Central memory CD8-positive, alpha-beta T cell (primary cell): ENCODE measurements at regions not wholly inside any gene's neighbourhood (a gene's known extent, or its start where the extent isn't known, plus 50 kb on each side); places are given as distances from the start of the nearest gene placed in this dataset.
"Not testable (repeated sequence)": the region's sequence is repeated elsewhere in the genome, so short reads cannot be mapped to it uniquely, and the experiment has no call there.

Experiments used
- ATAC-seq: fragments of 150-1000 bp; cut with Tn5 transposase; replicated peaks from 2 replicates; pipeline ENCODE4 v1.10.0; 2022; ENCODE audit warnings: mild to moderate bottlenecking, moderate FRiP score, moderate number of reproducible peaks; ENCODE audit not compliant: poor library complexity, severe bottlenecking; ENCODE audit errors: extremely low read depth
- DNase-seq, 2 donors: peaks; one replicate each; pipeline ENCODE4 v3.0.0; 2021; ENCODE audit warnings: low spot score in 2 of 2
- H3K27ac Mint-ChIP-seq: one replicate; pipeline ENCODE4 v1.8.0; 2022; ENCODE audit warnings: low read depth, mild to moderate bottlenecking, moderate library complexity, mixed read lengths
- H3K27me3 Mint-ChIP-seq: one replicate; pipeline ENCODE4 v1.8.0; 2022; ENCODE audit warnings: mixed read lengths
- H3K36me3 Mint-ChIP-seq: one replicate; pipeline ENCODE4 v1.8.0; 2022; ENCODE audit warnings: mild to moderate bottlenecking, moderate library complexity, mixed read lengths; ENCODE audit not compliant: insufficient read depth
- H3K4me1 Mint-ChIP-seq: one replicate; pipeline ENCODE4 v1.8.0; 2022; ENCODE audit warnings: mixed read lengths
- H3K4me3 Mint-ChIP-seq: one replicate; pipeline ENCODE4 v1.8.0; 2022; ENCODE audit warnings: mild to moderate bottlenecking, moderate library complexity, mixed read lengths
- H3K9me3 Mint-ChIP-seq: one replicate; pipeline ENCODE4 v1.8.0; 2022; ENCODE audit warnings: mixed read lengths

GRCh38 chr6:147677647-147678046 lies 169.2 kb downstream of the SAMD5 start:
- H3K4me1 Mint-ChIP-seq = no peaks in the 10 kb centered on the region
- H3K4me3 Mint-ChIP-seq = no peak overlapping the region
- H3K36me3 Mint-ChIP-seq = no peaks in the 10 kb centered on the region
- H3K9me3 Mint-ChIP-seq = peaks cover 13% of the 10 kb centered on the region
- ATAC-seq (no peak), DNase-seq (no peak)
- H3K27ac Mint-ChIP-seq = no peak overlapping the region
- H3K27me3 Mint-ChIP-seq = no peaks in the 10 kb centered on the region

GRCh38 chr6:147678253-147678652 lies 169.8 kb downstream of the SAMD5 start:
- H3K4me3 Mint-ChIP-seq = no peak overlapping the region
- ATAC-seq = no peak
- H3K36me3 Mint-ChIP-seq = no peaks in the 10 kb centered on the region
- peaks cover 13% of the 10 kb centered on the region for H3K9me3 Mint-ChIP-seq
- H3K27me3 Mint-ChIP-seq = no peaks in the 10 kb centered on the region
- no peak overlapping the region for H3K27ac Mint-ChIP-seq
- no peak for DNase-seq
- H3K4me1 Mint-ChIP-seq = no peaks in the 10 kb centered on the region

GRCh38 chr6:147684906-147685305 lies 176.4 kb downstream of the SAMD5 start:
- Mint-ChIP-seq H3K27ac (no peak overlapping the region), H3K36me3 (no peaks in the 10 kb centered on the region), H3K27me3 (no peaks in the 10 kb centered on the region), H3K4me3 (no peak overlapping the region), H3K4me1 (no peaks in the 10 kb centered on the region), H3K9me3 (no peaks in the 10 kb centered on the region)
- ATAC-seq (no peak), DNase-seq (no peak)

GRCh38 chr6:147689398-147689797 lies 180.9 kb downstream of the SAMD5 start:
- no peak overlapping the region for H3K27ac Mint-ChIP-seq
- H3K4me1 Mint-ChIP-seq = no peaks in the 10 kb centered on the region
- no peak for DNase-seq
- H3K27me3 Mint-ChIP-seq = no peaks in the 10 kb centered on the region
- H3K4me3 Mint-ChIP-seq = no peak overlapping the region
- no peaks in the 10 kb centered on the region for H3K36me3 Mint-ChIP-seq
- no peaks in the 10 kb centered on the region for H3K9me3 Mint-ChIP-seq
- no peak for ATAC-seq

- no peak overlapping the region for H3K4me3 Mint-ChIP-seq
These were observed 183.0 kb downstream of the SAMD5 start for GRCh38 chr6:147691446-147691845.

GRCh38 chr6:147693181-147693580 lies 184.7 kb downstream of the SAMD5 start:
- H3K9me3 Mint-ChIP-seq = no peaks in the 10 kb centered on the region
- no peak for ATAC-seq
- H3K36me3 Mint-ChIP-seq = no peaks in the 10 kb centered on the region
- H3K4me3 Mint-ChIP-seq = no peak overlapping the region
- DNase-seq = no peak
- no peaks in the 10 kb centered on the region for H3K27me3 Mint-ChIP-seq
- H3K27ac Mint-ChIP-seq = no peak overlapping the region
- no peaks in the 10 kb centered on the region for H3K4me1 Mint-ChIP-seq

More at GRCh38 chr6:147691446-147691845, 183.0 kb downstream of the SAMD5 start:
- Mint-ChIP-seq H3K4me1 (no peaks in the 10 kb centered on the region), H3K9me3 (no peaks in the 10 kb centered on the region), H3K27ac (no peak overlapping the region), H3K36me3 (no peaks in the 10 kb centered on the region), H3K27me3 (no peaks in the 10 kb centered on the region)
- ATAC-seq (no peak), DNase-seq (no peak)

- H3K4me3 Mint-ChIP-seq, H3K4me1 Mint-ChIP-seq, ATAC-seq, DNase-seq, H3K27me3 Mint-ChIP-seq, H3K27ac Mint-ChIP-seq, H3K9me3 Mint-ChIP-seq, H3K36me3 Mint-ChIP-seq: not testable (repeated sequence)
These were observed 186.1 kb downstream of the SAMD5 start for GRCh38 chr6:147694556-147694955.

GRCh38 chr6:147695819-147696218 lies 187.3 kb downstream of the SAMD5 start:
- no peaks in the 10 kb centered on the region for H3K4me1 Mint-ChIP-seq
- no peaks in the 10 kb centered on the region for H3K9me3 Mint-ChIP-seq
- DNase-seq (no peak), ATAC-seq (no peak)
- H3K4me3 Mint-ChIP-seq = no peak overlapping the region
- H3K36me3 Mint-ChIP-seq = no peaks in the 10 kb centered on the region
- H3K27ac Mint-ChIP-seq = no peak overlapping the region
- H3K27me3 Mint-ChIP-seq = no peaks in the 10 kb centered on the region

- no peaks in the 10 kb centered on the region for H3K27me3 Mint-ChIP-seq
- ATAC-seq (no peak), DNase-seq (no peak)
- no peaks in the 10 kb centered on the region for H3K4me1 Mint-ChIP-seq
- H3K9me3 Mint-ChIP-seq = no peaks in the 10 kb centered on the region
- H3K36me3 Mint-ChIP-seq = no peaks in the 10 kb centered on the region
- H3K27ac Mint-ChIP-seq = no peak overlapping the region
- no peak overlapping the region for H3K4me3 Mint-ChIP-seq
These were observed 190.7 kb downstream of the SAMD5 start for GRCh38 chr6:147699140-147699539.

- DNase-seq (no peak), ATAC-seq (no peak)
- no peaks in the 10 kb centered on the region for H3K36me3 Mint-ChIP-seq
- no peak overlapping the region for H3K27ac Mint-ChIP-seq
- H3K4me1 Mint-ChIP-seq = no peaks in the 10 kb centered on the region
- no peaks in the 10 kb centered on the region for H3K27me3 Mint-ChIP-seq
- no peaks in the 10 kb centered on the region for H3K9me3 Mint-ChIP-seq
- H3K4me3 Mint-ChIP-seq = no peak overlapping the region
These were observed 191.1 kb downstream of the SAMD5 start for GRCh38 chr6:147699637-147700036.

- no peak for DNase-seq
- no peaks in the 10 kb centered on the region for H3K4me1 Mint-ChIP-seq
- ATAC-seq = no peak
- no peaks in the 10 kb centered on the region for H3K36me3 Mint-ChIP-seq
- H3K4me3 Mint-ChIP-seq = no peak overlapping the region
- H3K27ac Mint-ChIP-seq = no peak overlapping the region
- no peaks in the 10 kb centered on the region for H3K27me3 Mint-ChIP-seq
- no peaks in the 10 kb centered on the region for H3K9me3 Mint-ChIP-seq
These were observed 192.1 kb downstream of the SAMD5 start for GRCh38 chr6:147700436-147701209.

- H3K4me3 Mint-ChIP-seq = no peak overlapping the region
- no peak overlapping the region for H3K27ac Mint-ChIP-seq
- ATAC-seq = no peak
- no peak for DNase-seq
- no peaks in the 10 kb centered on the region for H3K9me3 Mint-ChIP-seq
- H3K4me1 Mint-ChIP-seq = no peaks in the 10 kb centered on the region
- no peaks in the 10 kb centered on the region for H3K36me3 Mint-ChIP-seq
- H3K27me3 Mint-ChIP-seq = no peaks in the 10 kb centered on the region
These were observed 196.2 kb downstream of the SAMD5 start for GRCh38 chr6:147704691-147705090.

GRCh38 chr6:147707524-147707923 lies 199.0 kb downstream of the SAMD5 start:
- H3K4me1 Mint-ChIP-seq = no peaks in the 10 kb centered on the region
- ATAC-seq (no peak), DNase-seq (no peak)
- H3K4me3 Mint-ChIP-seq = no peak overlapping the region
- H3K9me3 Mint-ChIP-seq = peaks cover 8% of the 10 kb centered on the region
- no peaks in the 10 kb centered on the region for H3K36me3 Mint-ChIP-seq
- no peak overlapping the region for H3K27ac Mint-ChIP-seq
- no peaks in the 10 kb centered on the region for H3K27me3 Mint-ChIP-seq
